ENCODE measurements at regions not wholly inside any gene's neighbourhood (a gene's known extent, or its start where the extent isn't known, plus 50 kb on each side); places are given as distances from the start of the nearest gene placed in this dataset.
A peak's percentile ranks its signal among the peaks of the same experiment; 100 is the strongest.

GRCh38 chr3:106589311-106589942, 720.6 kb upstream of the CBLB start:
- no peak for DNase-seq (ENCODE audit: low read depth in 2 of 2)

- DNase-seq (ENCODE audit: low read depth in 2 of 2), result no peak
Observed at GRCh38 chr3:106590216-106590615, 721.4 kb upstream of the CBLB start.

GRCh38 chr3:106593381-106593780, 724.6 kb upstream of the CBLB start:
- DNase-seq (ENCODE audit: low read depth in 2 of 2), result no peak

DNA sequence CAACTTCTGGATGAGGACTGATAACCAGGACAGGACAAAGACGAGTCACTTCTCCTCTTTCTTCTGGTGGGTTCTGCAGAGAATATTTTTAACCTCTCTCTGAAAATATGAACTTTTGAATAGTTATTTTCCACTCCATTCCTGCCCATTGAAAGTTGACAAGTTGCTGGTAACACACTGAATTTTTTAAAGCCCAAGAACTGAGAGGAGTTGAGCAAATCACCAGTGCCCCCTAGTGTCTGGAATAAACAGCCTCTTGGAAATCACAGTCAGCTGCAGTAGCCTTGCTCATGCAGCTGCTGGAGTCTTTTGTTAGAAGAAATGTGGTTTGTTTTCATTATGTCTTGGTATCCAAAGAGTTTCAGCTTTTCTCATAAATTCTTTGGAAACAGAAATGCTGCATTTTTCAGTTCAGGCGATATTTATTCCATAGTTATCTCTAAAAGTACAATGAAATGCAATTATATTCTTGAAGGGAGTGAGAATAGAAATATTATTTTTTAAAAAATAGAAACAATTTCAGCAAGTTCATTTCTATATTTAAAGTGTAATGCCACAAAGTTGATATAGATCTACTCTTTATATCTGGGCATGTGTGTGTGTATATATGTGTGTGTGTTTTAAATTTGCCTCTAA, 741.0 kb upstream of the CBLB start:
- DNase-seq (ENCODE audit: low read depth in 2 of 2), result peak; percentile 85

- peak in 1 of 2 donors; percentile 18 for DNase-seq (ENCODE audit: low read depth in 2 of 2)
Observed at GRCh38 chr3:106610362-106610959, 741.6 kb upstream of the CBLB start.

- peak in 1 of 2 donors; percentile 2 for DNase-seq (ENCODE audit: low read depth in 2 of 2)
Observed at GRCh38 chr3:106611116-106611515, 742.3 kb upstream of the CBLB start.

- DNase-seq (ENCODE audit: low read depth in 2 of 2), result peak in 1 of 2 donors; percentile 31
Observed at GRCh38 chr3:106611841-106612240, 743.0 kb upstream of the CBLB start.

GRCh38 chr3:106616556-106616955, 747.7 kb upstream of the CBLB start:
- no peak for DNase-seq (ENCODE audit: low read depth in 2 of 2)

GRCh38 chr3:106617276-106617675, 748.5 kb upstream of the CBLB start:
- no peak for DNase-seq (ENCODE audit: low read depth in 2 of 2)

DNA sequence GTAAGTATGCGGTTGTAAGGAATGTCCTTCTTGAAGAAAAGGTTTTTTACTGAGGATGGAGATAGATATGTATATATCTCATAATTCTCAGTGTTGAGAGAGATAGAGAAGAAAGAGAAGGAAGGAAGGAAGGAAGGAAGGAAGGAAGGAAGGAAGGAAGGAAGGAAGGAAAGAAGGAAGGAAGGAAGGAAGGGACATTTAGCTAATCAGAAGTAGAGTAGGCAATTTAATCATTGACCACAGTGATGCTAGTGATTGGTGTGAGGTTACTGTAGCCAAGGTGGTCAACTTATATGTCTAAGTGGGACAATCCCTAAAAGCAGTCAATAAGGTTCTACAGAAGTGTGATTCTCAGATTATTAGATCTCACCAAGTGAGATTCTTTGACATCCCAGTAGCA, 751.8 kb upstream of the CBLB start:
- DNase-seq (ENCODE audit: low read depth in 2 of 2), result no peak

DNA sequence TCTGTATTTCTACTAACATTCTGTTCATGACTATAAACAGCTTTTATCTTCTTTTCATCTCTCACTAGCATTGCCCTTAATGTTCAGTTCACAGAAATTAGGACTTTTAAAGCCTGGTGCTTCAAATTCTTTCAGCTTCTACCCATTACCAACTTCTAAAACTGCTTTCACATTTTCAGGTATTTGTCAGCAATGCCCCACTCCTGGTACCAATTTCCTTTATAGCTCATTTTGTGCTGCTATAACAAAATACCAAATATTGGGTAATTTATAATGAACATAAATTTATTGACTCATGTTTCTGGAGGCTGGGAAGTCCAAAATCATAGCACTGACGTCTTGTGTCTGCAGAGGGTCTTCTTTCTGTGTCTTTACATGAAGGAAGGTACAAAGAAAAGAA, 753.1 kb upstream of the CCDC54 start:
- DNase-seq (ENCODE audit: low read depth in 2 of 2), result no peak

- peak in 1 of 2 donors; percentile 85 for DNase-seq (ENCODE audit: low read depth in 2 of 2)
Observed at GRCh38 chr3:106628407-106628806, 748.8 kb upstream of the CCDC54 start.

DNA sequence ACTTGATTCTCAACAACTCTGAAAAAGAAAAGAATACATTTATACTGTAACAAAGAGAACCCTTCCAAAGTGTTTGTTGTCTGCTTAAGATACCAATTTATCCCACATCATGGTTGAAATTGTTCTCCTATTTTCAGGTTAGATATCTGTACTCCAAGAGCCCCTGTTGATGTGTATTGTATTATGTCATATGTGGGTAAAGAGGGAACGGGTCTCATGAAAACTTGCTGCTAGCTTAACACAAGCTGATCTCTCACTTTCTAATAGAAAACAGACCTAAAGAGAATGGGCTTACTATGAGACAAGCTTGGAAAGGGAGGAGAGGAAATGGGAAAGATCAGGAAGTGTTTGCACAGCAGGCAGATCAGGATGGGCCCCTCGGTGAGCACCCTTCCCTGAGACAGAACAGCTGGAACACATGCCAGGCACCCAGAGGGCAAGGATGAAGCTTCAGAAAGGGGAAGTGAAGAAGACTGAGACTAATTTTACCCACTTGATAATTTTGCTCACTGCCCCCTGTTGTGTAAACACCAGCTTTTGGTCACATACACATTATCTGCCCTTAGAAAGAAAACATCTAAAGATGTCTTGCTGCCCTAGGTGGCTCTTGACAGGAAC, 747.9 kb upstream of the CCDC54 start:
- DNase-seq (ENCODE audit: low read depth in 2 of 2), result peak in 1 of 2 donors; percentile 3

- DNase-seq (ENCODE audit: low read depth in 2 of 2), result no peak
Observed at GRCh38 chr3:106631373-106632108, 745.7 kb upstream of the CCDC54 start.

DNA sequence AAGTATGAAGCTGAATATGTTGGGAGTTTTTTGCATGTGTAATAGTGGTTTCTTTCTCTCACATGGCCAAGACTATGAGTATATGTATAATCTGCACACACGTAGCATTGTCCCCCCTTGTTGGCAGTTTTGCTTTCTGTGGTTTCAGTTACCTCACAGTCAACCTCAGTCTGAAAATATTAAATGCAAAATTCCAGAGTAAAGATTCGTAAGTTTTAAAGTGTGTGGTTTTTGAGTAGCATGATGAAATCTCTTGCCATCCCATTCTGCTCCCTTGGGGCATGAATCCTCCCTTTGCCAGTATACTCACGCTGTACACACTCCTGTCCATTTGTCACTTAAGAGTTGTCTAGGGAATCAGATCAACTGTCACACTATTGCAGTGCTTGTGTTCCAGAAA, 742.0 kb upstream of the CCDC54 start:
- no peak for DNase-seq (ENCODE audit: low read depth in 2 of 2)

DNA sequence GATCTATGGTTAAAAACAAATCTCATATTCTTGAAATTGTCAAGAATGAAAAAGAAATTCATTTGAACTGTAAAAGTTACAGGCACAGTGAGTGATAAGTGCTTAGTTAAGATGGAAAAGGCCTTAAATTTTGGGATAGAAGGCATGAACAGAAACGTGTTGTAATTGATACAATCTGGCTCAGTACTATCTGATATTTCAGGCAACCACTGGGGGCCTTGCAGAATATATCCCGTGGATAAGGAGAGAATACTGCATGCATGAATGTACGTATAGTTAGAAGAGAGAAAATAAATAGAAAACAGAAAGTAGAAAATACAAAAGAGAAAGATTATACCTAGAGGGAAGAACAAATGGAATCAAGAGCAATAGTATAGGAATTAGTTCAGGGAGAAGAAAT, 741.4 kb upstream of the CCDC54 start:
- DNase-seq (ENCODE audit: low read depth in 2 of 2), result no peak

DNA sequence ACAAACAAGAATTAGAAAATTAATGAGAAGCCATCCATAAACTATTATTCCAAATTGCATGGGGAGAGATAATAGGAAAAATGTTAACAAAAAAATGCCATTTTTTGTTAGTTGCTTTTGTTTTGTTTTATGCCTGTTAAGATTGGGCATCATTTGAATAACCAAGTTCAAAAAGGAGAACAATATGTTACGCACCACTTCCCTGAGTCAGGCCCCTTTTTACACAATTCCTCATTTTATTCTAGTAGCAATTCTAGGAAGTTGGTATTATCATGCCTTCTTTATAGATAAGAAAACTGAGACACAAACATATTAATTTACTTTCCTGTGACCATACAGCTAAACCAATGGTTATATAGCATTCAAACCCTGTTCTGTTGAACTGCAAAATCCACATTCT, 736.9 kb upstream of the CCDC54 start:
- no peak for DNase-seq (ENCODE audit: low read depth in 2 of 2)

DNA sequence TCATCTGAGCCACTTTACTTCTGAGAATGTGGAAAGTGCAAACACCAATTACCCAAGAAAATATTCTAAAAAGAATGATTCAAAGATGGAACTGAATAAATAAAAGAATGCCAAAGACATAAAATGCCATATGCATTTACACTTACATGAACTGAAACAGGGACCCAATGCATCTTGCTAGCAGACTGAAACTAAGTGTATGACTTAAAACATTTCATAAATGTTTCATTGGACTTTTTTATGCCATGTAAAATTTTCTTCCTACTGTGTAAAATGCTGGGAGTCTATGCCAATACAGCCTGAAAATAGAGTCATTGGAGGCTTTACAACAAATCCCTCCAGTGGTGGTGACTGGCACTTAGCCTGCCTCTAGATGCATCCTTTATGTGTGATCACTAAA, 735.1 kb upstream of the CCDC54 start:
- DNase-seq (ENCODE audit: low read depth in 2 of 2), result no peak

DNA sequence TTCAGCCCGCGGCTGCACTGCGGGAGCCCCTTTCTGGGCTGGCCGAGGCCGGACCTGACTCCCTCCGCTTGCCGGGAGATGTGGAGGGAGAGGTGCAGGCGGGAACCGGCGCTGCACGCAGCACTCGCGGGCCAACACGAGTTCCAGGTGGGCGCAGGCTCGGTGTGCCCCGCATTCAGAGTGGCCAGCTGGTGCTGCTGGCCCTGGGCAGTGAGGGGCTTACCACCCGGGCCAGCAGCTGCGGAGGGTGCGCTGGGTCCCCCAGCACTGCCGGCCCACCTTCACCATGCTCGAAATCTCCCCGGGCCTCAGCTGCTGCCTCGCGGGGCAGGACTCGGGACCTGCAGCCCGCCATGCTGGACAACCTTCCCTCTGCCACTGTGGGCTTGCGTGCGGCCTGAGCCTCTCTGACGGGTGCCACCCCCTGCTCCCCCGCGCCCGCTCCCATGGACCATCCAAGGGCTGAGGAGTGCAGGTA, 733.5 kb upstream of the CCDC54 start:
- peak in 1 of 2 donors; percentile 0 for DNase-seq (ENCODE audit: low read depth in 2 of 2)

DNA sequence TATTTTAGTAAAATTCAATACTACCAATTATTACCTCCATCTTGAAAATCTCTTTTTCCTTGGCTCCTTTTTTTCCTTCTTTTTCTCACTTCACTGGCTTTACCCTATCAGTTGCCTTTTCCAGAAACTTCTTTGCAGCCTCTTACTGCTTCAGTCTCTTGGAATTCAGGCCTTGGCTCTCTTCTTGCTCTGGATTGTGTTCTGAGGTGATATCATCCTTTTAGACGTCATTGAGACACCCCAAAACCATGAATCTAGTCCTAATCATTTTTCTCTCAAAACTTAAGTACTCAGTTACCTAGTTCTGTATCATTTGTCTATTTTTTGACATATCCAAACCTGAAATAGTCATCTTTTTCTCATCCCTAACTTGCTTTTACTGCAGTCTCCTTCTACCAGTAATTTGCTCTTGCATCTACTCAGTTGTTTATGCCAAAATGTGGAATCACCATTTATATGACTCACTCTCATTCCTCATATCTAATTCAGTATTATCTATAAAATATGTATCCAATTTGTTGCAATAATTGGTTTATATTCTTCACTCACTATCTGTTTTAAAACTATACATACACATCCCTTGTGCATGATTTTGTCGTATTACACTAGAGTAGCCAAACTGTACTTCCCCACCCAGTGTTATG, 703.2 kb upstream of the CCDC54 start:
- DNase-seq (ENCODE audit: low read depth in 2 of 2), result no peak

GRCh38 chr3:106675451-106675850, 701.8 kb upstream of the CCDC54 start:
- DNase-seq (ENCODE audit: low read depth in 2 of 2), result no peak
